ENCODE measurements at regions not wholly inside any gene's neighbourhood (a gene's known extent, or its start where the extent isn't known, plus 50 kb on each side); places are given as distances from the start of the nearest gene placed in this dataset.

GRCh38 chr5:162466011-162466410 lies 398.4 kb downstream of the GABRG2 start:
- intact Hi-C loops (cut with DNase I) = no loop called here
- DNase-seq (ENCODE audit: low spot score) = no peak

DNA sequence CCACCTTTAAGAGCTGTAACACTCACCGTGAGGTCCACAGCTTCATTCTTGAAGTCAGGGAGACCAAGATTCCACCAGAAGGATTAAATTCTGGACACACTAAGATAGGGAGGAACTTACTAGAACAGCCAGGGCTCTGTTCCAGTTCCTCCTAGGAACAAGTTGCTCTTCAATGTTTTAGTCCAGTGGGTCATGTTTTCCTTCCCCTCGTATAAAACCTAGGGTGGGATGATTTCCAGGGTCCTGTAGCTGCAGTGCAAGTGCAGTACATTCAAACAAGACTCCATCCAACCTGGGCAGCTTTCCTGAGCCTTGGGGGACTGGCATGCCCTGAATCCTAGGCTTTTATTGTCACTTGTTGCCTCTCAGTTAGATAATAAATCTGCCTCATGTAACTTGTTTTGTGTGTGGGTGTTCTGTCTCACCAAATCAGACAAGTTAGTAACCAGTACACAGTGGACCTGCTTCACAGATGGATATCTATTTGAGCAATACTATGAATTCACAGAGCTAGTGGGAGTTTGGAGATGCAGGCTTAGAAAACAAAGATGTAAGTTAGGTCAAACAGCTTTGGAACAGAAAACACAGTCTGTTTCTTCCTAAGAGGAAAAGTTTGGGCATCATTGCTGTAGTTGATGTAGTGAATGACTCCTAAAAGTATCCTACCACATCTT lies 405.6 kb downstream of the GABRG2 start:
- no peak for DNase-seq (ENCODE audit: low spot score)
- intact Hi-C loops (cut with DNase I) = no loop called here

DNA sequence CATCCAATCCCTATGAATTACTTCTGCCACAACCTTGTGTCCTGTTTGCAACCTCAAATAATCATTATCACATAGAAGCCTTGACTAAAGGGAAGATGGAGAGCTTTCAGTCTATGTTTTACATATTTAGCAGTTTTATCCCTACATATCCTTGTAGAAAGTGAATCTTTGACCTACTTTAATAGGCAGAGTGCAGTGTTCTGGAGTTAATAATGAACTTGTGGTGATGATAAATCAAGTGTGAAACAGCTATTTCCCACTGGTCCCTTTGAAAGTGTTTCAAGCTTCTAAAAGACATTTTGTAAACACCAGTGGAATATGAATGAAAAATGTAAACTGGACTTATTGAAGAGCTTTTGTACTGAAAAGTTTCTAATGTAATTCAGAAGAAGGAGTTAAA lies 406.7 kb downstream of the GABRG2 start:
- no peak for DNase-seq (ENCODE audit: low spot score)
- intact Hi-C loops (cut with DNase I) = no loop called here

GRCh38 chr5:162484095-162484494 lies 416.5 kb downstream of the GABRG2 start:
- intact Hi-C loops (cut with DNase I) = no loop called here
- DNase-seq (ENCODE audit: low spot score) = no peak

- intact Hi-C loops (cut with DNase I) = no loop called here
- no peak for DNase-seq (ENCODE audit: low spot score)
Measured at GRCh38 chr5:162484986-162485385, 417.4 kb downstream of the GABRG2 start.

- intact Hi-C loops (cut with DNase I) = no loop called here
- no peak for DNase-seq (ENCODE audit: low spot score)
Measured at GRCh38 chr5:162485666-162486292, 418.2 kb downstream of the GABRG2 start.

DNA sequence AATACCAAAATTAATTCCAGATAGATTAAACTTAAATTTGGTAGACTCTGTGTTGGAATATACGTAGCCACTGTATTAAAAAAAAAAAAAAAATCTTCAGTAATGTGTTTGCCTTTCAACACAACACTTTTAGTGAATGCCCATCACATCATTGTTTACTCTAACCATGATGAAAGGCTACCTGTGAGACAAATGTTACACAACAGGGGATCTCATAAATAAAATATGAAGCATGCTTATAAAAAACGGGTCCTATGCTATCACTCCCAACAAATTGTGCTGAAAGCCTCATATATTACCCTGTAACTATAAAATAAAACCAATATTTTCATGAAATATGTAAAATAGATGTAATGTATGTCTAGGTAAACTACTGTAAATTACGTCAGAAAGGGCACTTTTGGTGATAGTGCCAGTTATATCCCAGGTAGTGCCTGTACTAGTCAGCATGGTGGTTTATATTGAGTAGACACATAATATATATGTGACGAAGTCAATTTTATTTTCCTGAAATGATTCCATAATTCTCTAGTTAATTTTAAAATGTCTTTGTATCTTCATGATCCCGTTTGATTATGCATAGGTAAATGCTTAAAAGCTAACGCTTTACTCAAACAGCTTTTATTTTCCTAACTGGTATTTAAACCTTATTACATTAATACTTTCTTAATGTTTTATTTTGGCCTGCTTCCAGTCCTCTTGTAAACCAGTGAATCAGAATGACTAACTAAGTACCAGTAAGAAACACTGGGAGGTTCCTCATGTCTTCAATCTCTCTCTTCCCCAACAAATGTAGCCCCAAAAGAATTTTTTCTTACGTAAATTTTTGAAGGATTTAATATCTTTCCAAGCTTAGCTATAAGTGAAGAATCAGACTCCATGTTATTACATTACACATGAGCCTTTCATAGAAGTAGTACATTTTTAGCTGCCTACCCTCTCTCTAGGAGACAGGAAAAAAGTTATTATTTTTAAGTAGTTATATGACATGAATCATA lies 420.3 kb downstream of the GABRG2 start:
- intact Hi-C loops (cut with DNase I) = no loop called here
- DNase-seq (ENCODE audit: low spot score) = no peak

DNA sequence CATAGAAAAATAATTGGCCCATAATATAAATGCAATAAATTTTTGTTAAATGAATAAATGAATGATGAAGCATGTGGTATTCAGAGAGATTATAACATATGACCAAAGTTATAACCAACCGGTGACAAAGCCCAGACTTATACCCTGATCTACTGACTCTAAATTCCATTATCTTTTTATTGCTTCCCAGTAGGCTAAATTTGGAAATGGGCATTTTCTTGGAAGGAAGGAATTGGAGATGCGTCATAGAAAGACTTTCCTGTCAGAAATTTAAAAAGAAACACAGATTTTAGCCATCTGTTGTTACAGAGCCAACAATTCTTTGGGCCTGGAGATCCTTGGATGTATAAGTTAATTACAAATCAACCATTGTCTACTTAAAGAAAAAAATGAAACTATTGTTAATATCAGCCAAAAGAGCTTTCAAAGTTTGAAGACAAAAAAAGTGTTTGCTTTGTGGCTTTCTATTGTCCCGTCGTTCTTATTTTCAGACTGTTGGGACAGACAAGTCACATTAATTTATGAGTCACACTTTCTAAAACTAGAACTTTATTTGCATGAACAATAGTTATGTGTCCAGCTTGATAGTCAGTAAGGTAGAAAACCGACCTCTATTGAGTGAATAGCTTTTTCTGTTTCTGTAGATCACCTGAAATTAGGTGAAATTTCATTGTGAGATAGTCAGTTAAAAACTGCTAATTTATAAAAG lies 428.7 kb downstream of the GABRG2 start:
- intact Hi-C loops (cut with DNase I) = loop anchor here in 1 of 2 donors (10.0 kb wide), 1 partner anchor 1089 kb away; no protein-coding TSS in a partner anchor
- no peak for DNase-seq (ENCODE audit: low spot score)

- DNase-seq (ENCODE audit: low spot score) = no peak
- intact Hi-C loops (cut with DNase I) = loop anchor here in 1 of 2 donors (10.0 kb wide), 1 partner anchor 1087 kb away; no protein-coding TSS in a partner anchor
Measured at GRCh38 chr5:162497455-162497854, 429.9 kb downstream of the GABRG2 start.

GRCh38 chr5:162502780-162503179 lies 435.2 kb downstream of the GABRG2 start:
- intact Hi-C loops (cut with DNase I) = no loop called here
- no peak for DNase-seq (ENCODE audit: low spot score)

DNA sequence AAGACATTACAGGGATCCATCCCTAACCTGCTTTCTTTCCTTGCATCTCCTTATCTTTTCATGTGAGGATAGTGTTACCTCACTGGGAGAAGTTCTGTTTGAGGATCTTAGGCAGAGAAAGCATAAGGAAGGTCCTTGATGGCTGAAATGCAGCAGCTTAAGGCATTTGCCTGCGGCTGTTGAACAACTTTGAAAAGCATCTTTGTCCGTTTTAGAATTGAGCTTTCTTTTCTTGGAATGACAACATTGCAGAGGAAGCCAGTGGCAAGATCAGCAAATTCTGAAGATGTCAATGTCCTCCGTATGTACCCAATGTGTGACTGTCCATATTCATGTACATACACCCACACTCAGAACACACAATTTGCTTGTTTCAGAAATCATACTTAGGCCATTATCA lies 436.2 kb downstream of the GABRG2 start:
- intact Hi-C loops (cut with DNase I) = no loop called here
- DNase-seq (ENCODE audit: low spot score) = no peak

DNA sequence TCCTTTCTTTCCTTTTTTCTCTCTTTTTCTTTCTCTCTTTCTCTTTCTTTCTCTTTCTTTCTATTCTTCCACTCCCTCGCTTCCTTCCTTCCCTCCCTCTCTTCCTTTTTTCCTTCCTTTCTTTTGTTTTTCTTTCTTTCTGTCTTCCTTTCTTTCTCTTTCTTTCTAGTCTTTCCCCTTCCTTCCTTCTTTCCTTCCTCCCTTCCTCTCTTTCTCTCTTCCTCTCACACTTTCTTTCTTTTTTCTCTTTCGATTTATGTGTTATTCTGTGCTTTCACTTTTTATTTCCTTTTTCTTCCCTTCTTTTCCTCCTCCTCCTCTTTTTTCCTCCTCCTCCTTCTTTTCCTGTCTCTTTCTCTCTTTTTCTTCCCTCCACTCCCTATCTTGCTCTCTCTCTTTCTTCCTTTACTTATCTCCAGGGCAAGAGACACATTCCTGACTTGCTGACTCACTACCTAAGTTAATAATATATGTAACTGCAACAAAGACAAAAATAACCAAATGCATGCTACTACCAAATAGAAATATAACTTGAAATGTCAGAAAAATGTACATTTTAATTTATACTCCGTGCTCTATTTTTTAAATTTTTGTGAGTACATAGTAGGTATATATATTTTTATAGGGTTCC lies 445.5 kb downstream of the GABRG2 start:
- intact Hi-C loops (cut with DNase I) = no loop called here
- no peak for DNase-seq (ENCODE audit: low spot score)

GRCh38 chr5:162514116-162514515 lies 446.5 kb downstream of the GABRG2 start:
- no peak for DNase-seq (ENCODE audit: low spot score)
- intact Hi-C loops (cut with DNase I) = no loop called here

- intact Hi-C loops (cut with DNase I) = no loop called here
- DNase-seq (ENCODE audit: low spot score) = no peak
Measured at GRCh38 chr5:162520878-162521277, 453.3 kb downstream of the GABRG2 start.

- DNase-seq (ENCODE audit: low spot score) = no peak
Measured at GRCh38 chr5:162529209-162529608, 461.6 kb downstream of the GABRG2 start.

GRCh38 chr5:162529886-162530285 lies 462.3 kb downstream of the GABRG2 start:
- intact Hi-C loops (cut with DNase I) = no loop called here
- DNase-seq (ENCODE audit: low spot score) = no peak

More at GRCh38 chr5:162529209-162529608, 461.6 kb downstream of the GABRG2 start:
- intact Hi-C loops (cut with DNase I) = no loop called here

DNA sequence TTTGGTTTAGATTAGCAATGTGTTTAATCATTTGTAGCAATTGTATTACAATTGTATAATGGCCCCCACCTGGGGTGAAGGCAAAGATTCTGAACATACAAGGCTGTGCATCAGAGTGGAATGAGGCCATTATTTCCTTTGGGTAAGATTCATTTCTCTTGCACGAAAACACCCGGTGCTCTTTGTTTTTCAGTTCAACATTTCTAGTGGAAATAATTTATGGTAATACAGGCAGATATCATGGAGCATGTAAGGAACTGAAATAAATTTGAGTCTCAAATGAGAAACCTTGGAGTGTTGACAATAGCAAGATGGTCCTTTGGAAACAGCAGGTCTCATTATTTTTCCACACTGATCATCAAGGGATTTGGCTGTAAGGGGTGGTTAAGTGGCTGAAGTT lies 475.9 kb downstream of the GABRG2 start:
- intact Hi-C loops (cut with DNase I) = no loop called here

DNA sequence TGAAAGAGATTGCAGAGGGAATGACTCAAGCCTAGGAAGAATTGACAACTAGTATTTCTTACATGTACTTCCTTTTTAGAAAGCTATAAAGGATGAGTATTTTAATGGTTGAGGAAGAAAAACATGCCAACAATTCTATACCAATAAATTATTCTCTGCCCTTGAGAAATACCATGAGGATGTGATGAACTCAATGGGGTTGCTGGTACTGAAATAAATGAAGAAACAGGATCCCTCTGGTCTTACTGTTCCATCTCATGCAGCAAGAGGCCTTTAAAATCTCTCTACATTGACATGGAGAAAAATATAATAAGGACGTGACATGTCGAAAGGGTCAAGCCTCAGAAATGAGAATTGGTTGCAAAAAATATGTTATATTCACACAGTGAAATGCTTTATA lies 477.3 kb downstream of the GABRG2 start:
- no peak for DNase-seq (ENCODE audit: low spot score)
- intact Hi-C loops (cut with DNase I) = no loop called here

More for the DNA sequence above, 475.9 kb downstream of the GABRG2 start:
- DNase-seq (ENCODE audit: low spot score) = no peak

DNA sequence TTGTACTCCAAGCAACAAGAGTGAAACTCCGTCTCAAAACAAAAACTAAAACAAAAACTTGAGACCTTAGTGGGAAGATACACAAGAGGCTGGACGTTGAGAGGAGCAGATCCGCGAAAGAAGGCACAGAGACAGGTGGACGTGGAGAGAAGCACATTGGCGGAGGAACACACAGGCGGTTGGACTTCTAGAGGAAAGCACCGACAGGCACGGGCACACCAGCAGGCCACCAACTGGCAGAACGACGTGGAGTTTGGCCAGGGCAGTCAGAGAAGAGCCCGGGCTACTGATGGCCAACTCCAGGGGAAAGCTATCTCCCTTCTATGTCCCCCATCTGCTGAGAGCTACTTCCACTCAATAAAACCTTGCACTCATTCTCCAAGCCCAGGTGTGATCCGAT lies 482.7 kb downstream of the GABRG2 start:
- intact Hi-C loops (cut with DNase I) = no loop called here

More for the DNA sequence above, 482.7 kb downstream of the GABRG2 start:
- DNase-seq (ENCODE audit: low spot score) = no peak

Data from posterior vena cava (tissue), 2 donors.